ENCODE measurements at regions not wholly inside any gene's neighbourhood (a gene's known extent, or its start where the extent isn't known, plus 50 kb on each side); places are given as distances from the start of the nearest gene placed in this dataset.

DNA sequence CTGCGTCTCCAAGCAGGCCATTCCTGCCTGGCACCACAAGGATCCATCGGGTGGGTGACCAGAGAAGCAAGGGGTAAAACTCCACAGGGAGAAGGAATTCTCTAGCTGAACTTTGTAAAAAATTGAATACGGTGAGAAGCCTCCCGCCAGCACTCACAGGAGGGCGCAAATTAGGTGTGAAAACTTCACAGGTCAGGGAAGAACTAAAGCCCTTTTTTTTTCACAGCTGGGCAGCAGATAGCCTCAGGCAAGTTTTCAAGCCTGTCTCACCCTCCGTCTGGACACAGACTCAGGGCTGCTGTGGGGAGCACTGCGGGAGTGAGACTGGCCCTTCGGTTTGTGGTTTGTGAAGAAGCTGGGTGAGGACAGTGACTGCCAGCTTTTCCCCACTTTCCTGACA lies 224.1 kb upstream of the FGF16 start:
- no peak overlapping the region for H3K4me3 ChIP-seq (ENCODE audit: low read depth, low read length, poor library complexity, severe bottlenecking)
- no peak overlapping the region for H3K27ac ChIP-seq (ENCODE audit: low read depth, low read length, poor library complexity, severe bottlenecking)
- H3K9me3 ChIP-seq (ENCODE audit: low read length) = no peaks in the 10 kb centered on the region
- no peaks in the 10 kb centered on the region for H3K27me3 ChIP-seq (ENCODE audit: insufficient read depth, low read length)
- no peaks in the 10 kb centered on the region for H3K4me1 ChIP-seq (ENCODE audit: insufficient read depth, low read length, severe bottlenecking)
- no peaks in the 10 kb centered on the region for H3F3A ChIP-seq (ENCODE audit: insufficient read depth, low read length)
- TF ChIP-seq EZH2 (IDR thresholded peaks at IDR 0.05; ENCODE audit: borderline replicate concordance, low read length) = no peak
- TF ChIP-seq, protein P1, sequence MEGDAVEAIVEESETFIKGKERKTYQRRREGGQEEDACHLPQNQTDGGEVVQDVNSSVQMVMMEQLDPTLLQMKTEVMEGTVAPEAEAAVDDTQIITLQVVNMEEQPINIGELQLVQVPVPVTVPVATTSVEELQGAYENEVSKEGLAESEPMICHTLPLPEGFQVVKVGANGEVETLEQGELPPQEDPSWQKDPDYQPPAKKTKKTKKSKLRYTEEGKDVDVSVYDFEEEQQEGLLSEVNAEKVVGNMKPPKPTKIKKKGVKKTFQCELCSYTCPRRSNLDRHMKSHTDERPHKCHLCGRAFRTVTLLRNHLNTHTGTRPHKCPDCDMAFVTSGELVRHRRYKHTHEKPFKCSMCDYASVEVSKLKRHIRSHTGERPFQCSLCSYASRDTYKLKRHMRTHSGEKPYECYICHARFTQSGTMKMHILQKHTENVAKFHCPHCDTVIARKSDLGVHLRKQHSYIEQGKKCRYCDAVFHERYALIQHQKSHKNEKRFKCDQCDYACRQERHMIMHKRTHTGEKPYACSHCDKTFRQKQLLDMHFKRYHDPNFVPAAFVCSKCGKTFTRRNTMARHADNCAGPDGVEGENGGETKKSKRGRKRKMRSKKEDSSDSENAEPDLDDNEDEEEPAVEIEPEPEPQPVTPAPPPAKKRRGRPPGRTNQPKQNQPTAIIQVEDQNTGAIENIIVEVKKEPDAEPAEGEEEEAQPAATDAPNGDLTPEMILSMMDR (IDR thresholded peaks at IDR 0.05; ENCODE audit: low read length) = no peak
- no peak overlapping the region for H3K9ac ChIP-seq (ENCODE audit: low read length)
- H4K20me1 ChIP-seq (ENCODE audit: insufficient read depth, low read length) = no peaks in the 10 kb centered on the region
- H3K4me2 ChIP-seq (ENCODE audit: low read length) = no peak overlapping the region
- no peaks in the 10 kb centered on the region for H3K36me3 ChIP-seq (ENCODE audit: insufficient read depth, low read length)
- H2AFZ ChIP-seq (ENCODE audit: low read length) = no peak overlapping the region
- H3K9me2 ChIP-seq (ENCODE audit: low read depth, low read length) = no peaks in the 10 kb centered on the region
- no peaks in the 10 kb centered on the region for H3K79me2 ChIP-seq (ENCODE audit: insufficient read depth, low read length)

DNA sequence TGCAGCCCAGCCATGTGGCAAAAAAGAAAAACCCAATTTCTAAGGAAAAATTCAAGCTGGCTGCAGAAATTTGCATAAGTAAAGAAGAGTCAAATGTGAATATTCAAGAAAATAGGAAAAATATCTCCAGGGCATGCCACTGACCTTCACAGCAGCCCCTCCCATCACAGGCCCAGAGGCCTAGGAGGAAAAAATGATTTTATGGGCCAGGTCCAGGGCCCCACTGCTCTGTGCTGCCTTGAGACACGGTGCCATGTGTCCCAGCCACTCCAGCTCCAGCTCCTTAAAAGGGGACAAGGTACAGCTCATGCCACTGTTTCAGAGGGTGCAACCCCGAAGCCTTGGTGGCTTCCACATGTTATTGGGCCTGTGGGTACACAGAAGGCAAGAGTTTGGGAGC lies 182.7 kb upstream of the FGF16 start:
- Histone ChIP-seq H3F3A (ENCODE audit: insufficient read depth, low read length) (no peaks in the 10 kb centered on the region), H3K4me3 (ENCODE audit: low read depth, low read length, poor library complexity, severe bottlenecking) (no peak overlapping the region), H2AFZ (ENCODE audit: low read length) (no peak overlapping the region), H3K27ac (ENCODE audit: low read depth, low read length, poor library complexity, severe bottlenecking) (no peak overlapping the region), H3K36me3 (ENCODE audit: insufficient read depth, low read length) (no peaks in the 10 kb centered on the region), H3K4me2 (ENCODE audit: low read length) (no peak overlapping the region), H3K9me2 (ENCODE audit: low read depth, low read length) (no peaks in the 10 kb centered on the region), H3K27me3 (ENCODE audit: insufficient read depth, low read length) (no peaks in the 10 kb centered on the region), H3K9ac (ENCODE audit: low read length) (no peak overlapping the region), H3K4me1 (ENCODE audit: insufficient read depth, low read length, severe bottlenecking) (no peaks in the 10 kb centered on the region), H4K20me1 (ENCODE audit: insufficient read depth, low read length) (no peaks in the 10 kb centered on the region), H3K79me2 (ENCODE audit: insufficient read depth, low read length) (no peaks in the 10 kb centered on the region), H3K9me3 (ENCODE audit: low read length) (no peaks in the 10 kb centered on the region)
- TF ChIP-seq EZH2 (IDR thresholded peaks at IDR 0.05; ENCODE audit: borderline replicate concordance, low read length) = no peak
- TF ChIP-seq, protein P1 (IDR thresholded peaks at IDR 0.05; ENCODE audit: low read length) = no peak

DNA sequence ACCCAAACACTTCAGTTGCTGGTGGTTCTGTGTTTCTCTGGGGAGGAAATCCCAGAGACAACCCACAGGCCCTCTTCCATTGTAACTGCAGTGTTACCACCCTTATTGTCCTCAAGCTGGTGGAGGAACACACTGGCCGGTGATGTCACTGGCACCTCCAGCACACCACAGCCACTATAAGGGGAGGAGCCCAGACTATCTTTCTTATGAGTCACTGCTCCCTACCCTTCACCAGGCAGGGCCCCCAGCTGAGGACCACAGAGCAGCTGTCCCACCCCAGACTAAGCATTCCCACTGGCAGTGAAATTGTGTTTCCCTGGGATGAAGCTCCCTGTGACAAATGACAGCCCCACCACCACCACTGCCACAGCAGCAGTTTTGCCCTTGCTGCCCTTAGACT lies 171.8 kb upstream of the FGF16 start:
- no peak overlapping the region for H3K4me3 ChIP-seq (ENCODE audit: low read depth, low read length, poor library complexity, severe bottlenecking)
- no peak for TF ChIP-seq EZH2 (IDR thresholded peaks at IDR 0.05; ENCODE audit: borderline replicate concordance, low read length)
- TF ChIP-seq, protein P1 (IDR thresholded peaks at IDR 0.05; ENCODE audit: low read length) = no peak
- peaks cover 6% of the 10 kb centered on the region for H3K4me1 ChIP-seq (ENCODE audit: insufficient read depth, low read length, severe bottlenecking)
- no peaks in the 10 kb centered on the region for H3K27me3 ChIP-seq (ENCODE audit: insufficient read depth, low read length)
- no peak overlapping the region for H3K4me2 ChIP-seq (ENCODE audit: low read length)
- H3K9me2 ChIP-seq (ENCODE audit: low read depth, low read length) = no peaks in the 10 kb centered on the region
- no peak overlapping the region for H3K27ac ChIP-seq (ENCODE audit: low read depth, low read length, poor library complexity, severe bottlenecking)
- H2AFZ ChIP-seq (ENCODE audit: low read length) = no peak overlapping the region
- no peaks in the 10 kb centered on the region for H3K9me3 ChIP-seq (ENCODE audit: low read length)
- H3K36me3 ChIP-seq (ENCODE audit: insufficient read depth, low read length) = no peaks in the 10 kb centered on the region
- no peaks in the 10 kb centered on the region for H3F3A ChIP-seq (ENCODE audit: insufficient read depth, low read length)
- H3K9ac ChIP-seq (ENCODE audit: low read length) = no peak overlapping the region
- no peaks in the 10 kb centered on the region for H3K79me2 ChIP-seq (ENCODE audit: insufficient read depth, low read length)
- H4K20me1 ChIP-seq (ENCODE audit: insufficient read depth, low read length) = no peaks in the 10 kb centered on the region

Measured in OCI-LY1 (cell line).